ENCODE measurements at regions not wholly inside any gene's neighbourhood (a gene's known extent, or its start where the extent isn't known, plus 50 kb on each side); places are given as distances from the start of the nearest gene placed in this dataset.

- H3K27ac Mint-ChIP-seq: no peak overlapping the region
- peaks cover 12 to 24% of the 10 kb centered on the region in 2 donors for H3K27me3 Mint-ChIP-seq
- H3K4me1 Mint-ChIP-seq (ENCODE audit: low read depth in 2 of 2): peaks cover 9 to 13% of the 10 kb centered on the region in 2 donors
Observed at GRCh38 chr1:229047840-229048620, 222.9 kb upstream of the RAB4A start.

DNA sequence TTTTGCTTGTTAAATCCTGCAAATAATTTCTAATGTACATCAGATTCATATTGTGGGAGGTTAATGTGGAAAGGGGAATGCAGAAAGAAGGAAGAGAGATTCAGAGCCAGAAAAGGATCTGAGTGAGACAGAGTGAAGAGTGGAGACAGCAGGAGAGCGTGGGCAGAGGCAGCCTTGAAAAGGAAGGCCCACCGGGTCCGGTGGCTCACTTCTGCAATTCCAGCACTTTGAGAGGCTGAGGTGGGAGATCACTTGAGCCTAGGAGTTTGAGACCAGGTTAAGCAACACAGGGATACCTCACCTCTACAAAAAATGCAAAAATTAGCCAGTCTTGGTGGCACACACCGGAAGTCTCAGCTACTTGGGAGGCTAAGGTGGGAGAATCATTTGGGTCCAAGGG, 222.0 kb upstream of the RAB4A start:
- peaks cover 12 to 22% of the 10 kb centered on the region in 2 donors for H3K27me3 Mint-ChIP-seq

More at GRCh38 chr1:229047840-229048620, 222.9 kb upstream of the RAB4A start:
- no peak for ATAC-seq (replicated peaks)
- Mint-ChIP-seq H3K4me3 (no peak overlapping the region), H3K9me3 (peaks cover 5 to 8% of the 10 kb centered on the region in 2 donors), H3K36me3 (ENCODE audit: insufficient read depth) (peaks cover 2% of the 10 kb centered on the region)
- no peak for DNase-seq

GRCh38 chr1:229056046-229056445, 214.9 kb upstream of the RAB4A start:
- DNase-seq (no peak), ATAC-seq (replicated peaks) (no peak)
- H3K4me3 Mint-ChIP-seq: no peak overlapping the region
- no peak overlapping the region for H3K27ac Mint-ChIP-seq
- H3K4me1 Mint-ChIP-seq (ENCODE audit: low read depth in 2 of 2): peaks cover 27 to 42% of the 10 kb centered on the region in 2 donors
- no peaks in the 10 kb centered on the region for H3K27me3 Mint-ChIP-seq
- H3K36me3 Mint-ChIP-seq (ENCODE audit: insufficient read depth): no peaks in the 10 kb centered on the region
- H3K9me3 Mint-ChIP-seq: peaks cover 5 to 8% of the 10 kb centered on the region in 2 donors

More for the DNA sequence above, 222.0 kb upstream of the RAB4A start:
- Mint-ChIP-seq H3K27ac (no peak overlapping the region), H3K4me3 (no peak overlapping the region), H3K36me3 (ENCODE audit: insufficient read depth) (peaks cover 2% of the 10 kb centered on the region), H3K4me1 (ENCODE audit: low read depth in 2 of 2) (peaks cover 9 to 13% of the 10 kb centered on the region in 2 donors), H3K9me3 (peaks cover 5 to 8% of the 10 kb centered on the region in 2 donors)
- DNase-seq (no peak), ATAC-seq (replicated peaks) (no peak)

DNA sequence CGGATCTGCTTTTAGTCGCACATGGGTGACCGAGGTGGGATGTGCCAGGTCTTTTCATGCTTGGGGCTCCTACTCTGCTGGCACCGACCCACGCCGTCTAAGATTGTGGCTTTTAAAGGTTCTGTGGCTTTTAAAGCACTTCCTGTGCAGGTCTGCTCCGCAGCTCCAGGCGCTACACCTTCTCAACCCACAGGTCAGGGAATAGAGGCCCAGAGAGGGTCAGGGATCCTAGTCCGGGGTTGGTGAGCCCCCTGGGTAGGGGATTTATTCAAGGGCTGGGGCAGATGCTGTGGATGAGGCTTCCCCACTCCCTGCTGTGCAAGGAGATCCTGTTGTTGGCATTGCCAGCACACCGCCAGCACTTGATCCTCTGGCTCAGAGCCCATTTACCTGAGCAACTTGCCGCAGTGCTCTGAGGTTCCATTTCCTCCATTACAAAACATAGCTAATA, 212.8 kb upstream of the RAB4A start:
- DNase-seq (peak; percentile 28 to 39 (median 32)), ATAC-seq (replicated peaks) (peak; percentile 91)
- H3K4me1 Mint-ChIP-seq (ENCODE audit: low read depth in 2 of 2): peaks cover 20 to 35% of the 10 kb centered on the region in 2 donors
- H3K9me3 Mint-ChIP-seq: no peaks in the 10 kb centered on the region
- peak overlapping the region; percentile 44 to 73 for H3K4me3 Mint-ChIP-seq
- H3K27ac Mint-ChIP-seq: peak overlapping the region; percentile 33 to 59
- H3K36me3 Mint-ChIP-seq (ENCODE audit: insufficient read depth): no peaks in the 10 kb centered on the region
- no peaks in the 10 kb centered on the region for H3K27me3 Mint-ChIP-seq

DNA sequence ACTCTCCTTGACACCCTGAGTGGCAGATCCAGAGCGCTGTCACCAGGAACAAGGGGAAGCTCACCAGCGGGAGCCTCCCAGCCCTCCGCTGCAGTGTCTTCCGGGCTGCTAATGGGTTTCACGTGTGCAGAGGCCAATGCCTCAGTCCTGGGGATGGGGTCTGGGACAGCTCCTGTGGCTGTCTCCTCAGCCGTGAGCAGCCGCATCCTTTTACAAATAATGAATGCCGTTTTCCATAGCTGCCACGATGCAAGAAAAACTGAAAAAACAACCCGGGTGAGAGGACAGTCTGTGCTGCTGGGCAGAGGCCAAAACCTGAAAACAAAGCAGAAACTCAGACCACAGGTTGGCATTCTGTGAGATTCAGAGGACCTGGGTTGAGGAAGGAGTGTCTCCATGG, 212.2 kb upstream of the RAB4A start:
- H3K4me3 Mint-ChIP-seq: peak overlapping the region; percentile 44 to 73
- no peaks in the 10 kb centered on the region for H3K27me3 Mint-ChIP-seq
- peak overlapping the region in 1 of 2 donors; percentile 59 for H3K27ac Mint-ChIP-seq
- no peaks in the 10 kb centered on the region for H3K9me3 Mint-ChIP-seq
- ATAC-seq (replicated peaks) (no peak), DNase-seq (no peak)
- H3K4me1 Mint-ChIP-seq (ENCODE audit: low read depth in 2 of 2): peaks cover 20 to 35% of the 10 kb centered on the region in 2 donors
- H3K36me3 Mint-ChIP-seq (ENCODE audit: insufficient read depth): no peaks in the 10 kb centered on the region

- H3K9me3 Mint-ChIP-seq: no peaks in the 10 kb centered on the region
- no peaks in the 10 kb centered on the region for H3K27me3 Mint-ChIP-seq
- no peaks in the 10 kb centered on the region for H3K36me3 Mint-ChIP-seq (ENCODE audit: insufficient read depth)
- peak overlapping the region in 1 of 2 donors; percentile 26 for H3K4me3 Mint-ChIP-seq
- H3K27ac Mint-ChIP-seq: no peak overlapping the region
- ATAC-seq (replicated peaks): no peak
- DNase-seq: no peak
- H3K4me1 Mint-ChIP-seq (ENCODE audit: low read depth in 2 of 2): peaks cover 20 to 38% of the 10 kb centered on the region in 2 donors
Observed at GRCh38 chr1:229059671-229060539, 211.0 kb upstream of the RAB4A start.

- Mint-ChIP-seq H3K4me1 (ENCODE audit: low read depth in 2 of 2) (peaks cover 20 to 33% of the 10 kb centered on the region in 2 donors), H3K27ac (no peak overlapping the region), H3K9me3 (no peaks in the 10 kb centered on the region), H3K36me3 (ENCODE audit: insufficient read depth) (no peaks in the 10 kb centered on the region), H3K27me3 (no peaks in the 10 kb centered on the region), H3K4me3 (no peak overlapping the region)
- ATAC-seq (replicated peaks) (no peak), DNase-seq (no peak)
Observed at GRCh38 chr1:229062135-229062534, 208.8 kb upstream of the RAB4A start.

DNA sequence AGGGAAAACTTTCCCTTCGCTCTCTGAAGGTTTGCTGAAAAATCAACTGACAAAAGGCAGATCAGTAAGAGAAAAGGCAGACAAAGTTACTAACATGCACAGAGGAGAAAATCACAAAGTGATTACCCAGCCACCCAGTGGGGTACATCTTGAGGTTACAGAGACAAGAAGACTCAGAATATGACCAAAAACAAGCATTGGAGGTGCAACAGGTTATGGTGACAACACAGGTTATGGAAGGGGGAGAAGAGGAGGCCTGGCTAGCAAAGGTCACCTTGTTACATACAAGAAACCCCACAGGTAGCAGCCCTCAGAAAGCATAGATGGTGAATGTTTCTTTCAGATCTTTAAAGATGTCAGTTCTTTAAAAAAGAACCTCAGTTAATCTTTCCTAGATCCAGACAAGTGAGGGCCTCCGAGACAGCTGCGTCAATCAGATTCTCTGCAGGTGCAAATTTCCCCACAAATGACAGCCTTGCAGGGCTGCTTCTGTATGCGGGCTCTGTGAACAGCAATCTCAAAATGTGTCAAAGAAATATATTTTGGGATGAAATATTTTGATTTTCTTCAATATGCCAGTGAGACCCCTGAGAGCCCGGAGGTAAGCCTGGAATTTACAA, 207.6 kb upstream of the RAB4A start:
- no peaks in the 10 kb centered on the region for H3K27me3 Mint-ChIP-seq
- no peak for DNase-seq
- H3K4me3 Mint-ChIP-seq: no peak overlapping the region
- H3K4me1 Mint-ChIP-seq (ENCODE audit: low read depth in 2 of 2): peaks cover 15 to 31% of the 10 kb centered on the region in 2 donors
- no peak for ATAC-seq (replicated peaks)
- H3K36me3 Mint-ChIP-seq (ENCODE audit: insufficient read depth): no peaks in the 10 kb centered on the region
- no peak overlapping the region for H3K27ac Mint-ChIP-seq
- no peaks in the 10 kb centered on the region for H3K9me3 Mint-ChIP-seq

- no peak for DNase-seq
- H3K27me3 Mint-ChIP-seq: no peaks in the 10 kb centered on the region
Observed at GRCh38 chr1:229064320-229065168, 206.4 kb upstream of the RAB4A start.

GRCh38 chr1:229065613-229066012, 205.3 kb upstream of the RAB4A start:
- Mint-ChIP-seq H3K9me3 (no peaks in the 10 kb centered on the region), H3K27me3 (no peaks in the 10 kb centered on the region), H3K4me1 (ENCODE audit: low read depth in 2 of 2) (peaks cover 8 to 18% of the 10 kb centered on the region in 2 donors), H3K27ac (no peak overlapping the region), H3K36me3 (ENCODE audit: insufficient read depth) (no peaks in the 10 kb centered on the region), H3K4me3 (no peak overlapping the region)
- ATAC-seq (replicated peaks) (no peak), DNase-seq (no peak)

More at GRCh38 chr1:229064320-229065168, 206.4 kb upstream of the RAB4A start:
- ATAC-seq (replicated peaks): no peak
- Mint-ChIP-seq H3K9me3 (no peaks in the 10 kb centered on the region), H3K27ac (no peak overlapping the region), H3K4me1 (ENCODE audit: low read depth in 2 of 2) (peaks cover 15 to 25% of the 10 kb centered on the region in 2 donors), H3K4me3 (no peak overlapping the region), H3K36me3 (ENCODE audit: insufficient read depth) (no peaks in the 10 kb centered on the region)

GRCh38 chr1:229066591-229066990, 204.3 kb upstream of the RAB4A start:
- Mint-ChIP-seq H3K4me1 (ENCODE audit: low read depth in 2 of 2) (peaks cover 8 to 18% of the 10 kb centered on the region in 2 donors), H3K27me3 (no peaks in the 10 kb centered on the region)

GRCh38 chr1:229067546-229067945, 203.4 kb upstream of the RAB4A start:
- no peaks in the 10 kb centered on the region for H3K9me3 Mint-ChIP-seq

More at GRCh38 chr1:229066591-229066990, 204.3 kb upstream of the RAB4A start:
- Mint-ChIP-seq H3K9me3 (no peaks in the 10 kb centered on the region), H3K27ac (no peak overlapping the region), H3K36me3 (ENCODE audit: insufficient read depth) (no peaks in the 10 kb centered on the region), H3K4me3 (no peak overlapping the region)
- DNase-seq (no peak), ATAC-seq (replicated peaks) (no peak)

More at GRCh38 chr1:229067546-229067945, 203.4 kb upstream of the RAB4A start:
- H3K27me3 Mint-ChIP-seq: no peaks in the 10 kb centered on the region
- peak overlapping the region in 1 of 2 donors; percentile 80 for H3K27ac Mint-ChIP-seq
- DNase-seq (no peak), ATAC-seq (replicated peaks) (no peak)
- no peaks in the 10 kb centered on the region for H3K36me3 Mint-ChIP-seq (ENCODE audit: insufficient read depth)
- H3K4me1 Mint-ChIP-seq (ENCODE audit: low read depth in 2 of 2): peaks cover 8 to 18% of the 10 kb centered on the region in 2 donors
- H3K4me3 Mint-ChIP-seq: no peak overlapping the region

Data from effector memory CD8-positive, alpha-beta T cell (primary cell).